ENCODE measurements at regions not wholly inside any gene's neighbourhood (a gene's known extent, or its start where the extent isn't known, plus 50 kb on each side); places are given as distances from the start of the nearest gene placed in this dataset.

DNA sequence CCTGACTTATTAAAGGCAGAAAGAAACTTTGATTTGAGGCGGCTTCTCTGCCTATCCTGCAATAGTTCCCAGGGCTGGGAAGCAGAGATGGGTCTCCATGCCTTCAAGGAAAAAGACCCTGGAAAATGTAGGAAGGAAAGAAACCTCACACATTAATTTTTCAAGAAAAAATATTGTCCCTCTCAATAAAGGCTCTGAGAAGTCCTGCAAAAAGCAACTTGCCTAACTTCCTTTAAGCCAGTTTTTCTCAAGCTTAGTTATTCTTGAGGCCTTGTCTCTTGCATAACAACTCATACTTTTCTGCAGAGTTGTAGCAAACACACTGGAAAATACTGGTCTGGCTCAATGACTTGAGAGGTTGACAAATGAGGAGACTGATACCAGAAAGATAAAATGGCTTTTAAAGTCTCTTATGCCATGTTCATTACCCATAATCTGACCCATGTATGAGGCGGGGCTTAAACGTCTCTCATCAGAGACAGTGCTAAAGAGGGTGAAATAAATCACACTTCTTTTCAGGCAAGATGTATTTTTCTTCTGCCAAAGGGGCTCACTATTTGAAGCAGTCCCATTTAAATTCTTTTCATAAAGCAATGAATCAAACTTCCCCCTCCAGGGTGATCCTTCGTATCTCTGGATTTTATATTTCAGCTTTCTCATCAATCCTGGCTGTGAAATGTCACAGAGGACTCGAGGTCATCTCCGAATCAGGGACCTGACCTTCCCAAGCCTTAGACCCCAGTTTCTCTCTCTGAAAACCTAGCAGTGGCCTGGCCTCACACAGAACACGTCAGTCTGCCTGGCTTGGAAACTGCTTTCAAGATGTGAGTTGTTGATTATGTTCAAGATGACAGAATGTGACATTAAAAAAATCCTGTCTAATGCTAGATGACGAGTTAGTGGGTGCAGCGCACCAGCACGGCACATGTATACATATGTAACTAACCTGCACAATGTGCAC lies 82.3 kb upstream of the KCNG1 start:
- POLR2A ChIA-PET = no interaction called here
- Histone ChIP-seq H2AFZ (ENCODE audit: low read depth) (no peak overlapping the region), H3K9ac (no peak overlapping the region), H3K4me3 (ENCODE audit: low read depth in 2 of 2, low read length in 1 of 2) (no peak overlapping the region), H4K20me1 (ENCODE audit: insufficient read depth) (no peaks in the 10 kb centered on the region), H3K36me3 (replicated peaks in 1 of 2; ENCODE audit: control insufficient read depth in 1 of 2, insufficient read depth in 2 of 2, low read length in 1 of 2) (no peaks in the 10 kb centered on the region), H3F3A (replicated peaks; ENCODE audit: insufficient read depth) (no peaks in the 10 kb centered on the region), H3K27me3 (ENCODE audit: insufficient read depth) (peaks cover 10% of the 10 kb centered on the region; the same call in 1 of the 2 replicates), H3K4me2 (no peak overlapping the region), H3K79me2 (ENCODE audit: insufficient read depth) (no peaks in the 10 kb centered on the region), H3K9me3 (no peaks in the 10 kb centered on the region), H3K27ac (ENCODE audit: low read depth in 2 of 2, low read length in 1 of 2) (no peak overlapping the region), H3K9me2 (no peaks in the 10 kb centered on the region), H3K4me1 (ENCODE audit: control insufficient read depth in 1 of 2, insufficient read depth in 2 of 2, low read depth in 1 of 2, low read length in 1 of 2) (peaks cover 0 to 4% of the 10 kb centered on the region in 2 experiments; a peak in 1 of 4 replicates)
- 53% methylated on average over 10 of the region's 10 CpGs for WGBS (ENCODE audit: low lambda C conversion rate)
- TF ChIP-seq GABPA (IDR thresholded peaks at IDR 0.05; ENCODE audit: low read depth) (no peak), MEF2A (IDR thresholded peaks at IDR 0.05; ENCODE audit: borderline replicate concordance, low read depth) (no peak), ELF1 (IDR thresholded peaks at IDR 0.05) (no peak), NFIC (IDR thresholded peaks at IDR 0.05; ENCODE audit: borderline replicate concordance) (no peak), FOXJ3 (CRISPR knock-in tag; IDR thresholded peaks at IDR 0.05) (no peak)
- CTCF ChIA-PET = interaction anchor here (1.3 kb wide), 1 partner anchor 11 kb away, joined by 3 read pairs; no protein-coding TSS in a partner anchor
- DNase-seq = no peak

DNA sequence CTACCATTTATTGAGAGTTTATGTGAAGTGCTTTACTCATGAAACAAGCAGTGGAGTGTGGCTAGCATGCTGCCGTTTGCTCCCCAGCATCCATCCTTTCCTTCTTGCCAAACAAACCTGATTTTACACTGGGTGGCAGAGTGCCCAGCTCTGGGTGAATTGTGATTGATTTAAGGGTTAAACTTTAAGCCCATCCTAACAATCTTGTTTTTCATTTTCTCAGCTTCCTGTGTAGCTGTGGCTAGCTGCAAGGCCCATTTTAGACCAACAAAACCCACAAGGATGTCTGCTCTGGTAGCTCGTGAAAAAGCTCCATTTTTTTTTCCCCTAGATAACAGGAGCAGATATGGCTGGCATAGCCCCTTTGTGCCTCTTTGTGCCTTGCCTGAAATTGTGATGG lies 77.7 kb upstream of the KCNG1 start:
- Histone ChIP-seq H3K79me2 (ENCODE audit: insufficient read depth) (no peaks in the 10 kb centered on the region), H3K4me3 (ENCODE audit: low read depth in 2 of 2, low read length in 1 of 2) (no peak overlapping the region), H3K9me3 (no peaks in the 10 kb centered on the region), H4K20me1 (ENCODE audit: insufficient read depth) (no peaks in the 10 kb centered on the region), H3K36me3 (replicated peaks in 1 of 2; ENCODE audit: control insufficient read depth in 1 of 2, insufficient read depth in 2 of 2, low read length in 1 of 2) (no peaks in the 10 kb centered on the region), H3K4me1 (ENCODE audit: control insufficient read depth in 1 of 2, insufficient read depth in 2 of 2, low read depth in 1 of 2, low read length in 1 of 2) (peaks cover 0 to 12% of the 10 kb centered on the region in 2 experiments; a peak in 1 of 4 replicates), H3K9me2 (no peaks in the 10 kb centered on the region), H3F3A (replicated peaks; ENCODE audit: insufficient read depth) (no peaks in the 10 kb centered on the region), H3K9ac (no peak overlapping the region), H2AFZ (ENCODE audit: low read depth) (no peak overlapping the region), H3K27me3 (ENCODE audit: insufficient read depth) (no peaks in the 10 kb centered on the region; the same call in 1 of the 2 replicates), H3K4me2 (no peak overlapping the region), H3K27ac (ENCODE audit: low read depth in 2 of 2, low read length in 1 of 2) (no peak overlapping the region)
- WGBS (ENCODE audit: low lambda C conversion rate) = 43% methylated on average over 2 of the region's 2 CpGs
- CTCF ChIA-PET = interaction anchor here (1.1 to 1.3 kb wide), 3 partner anchors 9 to 85 kb away, joined by 3 to 6 read pairs (median 3); no protein-coding TSS in a partner anchor
- POLR2A ChIA-PET = no interaction called here
- DNase-seq = no peak
- no peak for TF ChIP-seq EZH2phosphoT487 (IDR thresholded peaks at IDR 0.05; ENCODE audit: borderline replicate concordance, low read depth)
- TF ChIP-seq ELF1 (IDR thresholded peaks at IDR 0.05) = no peak
- no peak for TF ChIP-seq FOXM1 (IDR thresholded peaks at IDR 0.05; ENCODE audit: low read depth)
- no peak for TF ChIP-seq TAF1 (IDR thresholded peaks at IDR 0.05; ENCODE audit: borderline replicate concordance, low read depth, low read length)
- TF ChIP-seq, protein P1, sequence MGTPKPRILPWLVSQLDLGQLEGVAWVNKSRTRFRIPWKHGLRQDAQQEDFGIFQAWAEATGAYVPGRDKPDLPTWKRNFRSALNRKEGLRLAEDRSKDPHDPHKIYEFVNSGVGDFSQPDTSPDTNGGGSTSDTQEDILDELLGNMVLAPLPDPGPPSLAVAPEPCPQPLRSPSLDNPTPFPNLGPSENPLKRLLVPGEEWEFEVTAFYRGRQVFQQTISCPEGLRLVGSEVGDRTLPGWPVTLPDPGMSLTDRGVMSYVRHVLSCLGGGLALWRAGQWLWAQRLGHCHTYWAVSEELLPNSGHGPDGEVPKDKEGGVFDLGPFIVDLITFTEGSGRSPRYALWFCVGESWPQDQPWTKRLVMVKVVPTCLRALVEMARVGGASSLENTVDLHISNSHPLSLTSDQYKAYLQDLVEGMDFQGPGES (IDR thresholded peaks at IDR 0.05; ENCODE audit: low read depth, low read length) = no peak
- TF ChIP-seq GATA2 (CRISPR knock-in tag; IDR thresholded peaks at IDR 0.05) = no peak
- TF ChIP-seq, protein P2, sequence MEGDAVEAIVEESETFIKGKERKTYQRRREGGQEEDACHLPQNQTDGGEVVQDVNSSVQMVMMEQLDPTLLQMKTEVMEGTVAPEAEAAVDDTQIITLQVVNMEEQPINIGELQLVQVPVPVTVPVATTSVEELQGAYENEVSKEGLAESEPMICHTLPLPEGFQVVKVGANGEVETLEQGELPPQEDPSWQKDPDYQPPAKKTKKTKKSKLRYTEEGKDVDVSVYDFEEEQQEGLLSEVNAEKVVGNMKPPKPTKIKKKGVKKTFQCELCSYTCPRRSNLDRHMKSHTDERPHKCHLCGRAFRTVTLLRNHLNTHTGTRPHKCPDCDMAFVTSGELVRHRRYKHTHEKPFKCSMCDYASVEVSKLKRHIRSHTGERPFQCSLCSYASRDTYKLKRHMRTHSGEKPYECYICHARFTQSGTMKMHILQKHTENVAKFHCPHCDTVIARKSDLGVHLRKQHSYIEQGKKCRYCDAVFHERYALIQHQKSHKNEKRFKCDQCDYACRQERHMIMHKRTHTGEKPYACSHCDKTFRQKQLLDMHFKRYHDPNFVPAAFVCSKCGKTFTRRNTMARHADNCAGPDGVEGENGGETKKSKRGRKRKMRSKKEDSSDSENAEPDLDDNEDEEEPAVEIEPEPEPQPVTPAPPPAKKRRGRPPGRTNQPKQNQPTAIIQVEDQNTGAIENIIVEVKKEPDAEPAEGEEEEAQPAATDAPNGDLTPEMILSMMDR (IDR thresholded peaks at IDR 0.05) = no peak
- TF ChIP-seq RCOR1 (IDR thresholded peaks at IDR 0.05; ENCODE audit: low read length) = no peak
- TF ChIP-seq, protein P3, sequence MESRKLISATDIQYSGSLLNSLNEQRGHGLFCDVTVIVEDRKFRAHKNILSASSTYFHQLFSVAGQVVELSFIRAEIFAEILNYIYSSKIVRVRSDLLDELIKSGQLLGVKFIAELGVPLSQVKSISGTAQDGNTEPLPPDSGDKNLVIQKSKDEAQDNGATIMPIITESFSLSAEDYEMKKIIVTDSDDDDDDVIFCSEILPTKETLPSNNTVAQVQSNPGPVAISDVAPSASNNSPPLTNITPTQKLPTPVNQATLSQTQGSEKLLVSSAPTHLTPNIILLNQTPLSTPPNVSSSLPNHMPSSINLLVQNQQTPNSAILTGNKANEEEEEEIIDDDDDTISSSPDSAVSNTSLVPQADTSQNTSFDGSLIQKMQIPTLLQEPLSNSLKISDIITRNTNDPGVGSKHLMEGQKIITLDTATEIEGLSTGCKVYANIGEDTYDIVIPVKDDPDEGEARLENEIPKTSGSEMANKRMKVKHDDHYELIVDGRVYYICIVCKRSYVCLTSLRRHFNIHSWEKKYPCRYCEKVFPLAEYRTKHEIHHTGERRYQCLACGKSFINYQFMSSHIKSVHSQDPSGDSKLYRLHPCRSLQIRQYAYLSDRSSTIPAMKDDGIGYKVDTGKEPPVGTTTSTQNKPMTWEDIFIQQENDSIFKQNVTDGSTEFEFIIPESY (IDR thresholded peaks at IDR 0.05; ENCODE audit: borderline replicate concordance, low read depth) = no peak
- TF ChIP-seq POLR2AphosphoS5 (IDR thresholded peaks at IDR 0.05; ENCODE audit: low read depth, low read length) = no peak
- TF ChIP-seq SMC3 (IDR thresholded peaks at IDR 0.05; ENCODE audit: low read depth, low read length) = no peak
- TF ChIP-seq, protein P4, sequence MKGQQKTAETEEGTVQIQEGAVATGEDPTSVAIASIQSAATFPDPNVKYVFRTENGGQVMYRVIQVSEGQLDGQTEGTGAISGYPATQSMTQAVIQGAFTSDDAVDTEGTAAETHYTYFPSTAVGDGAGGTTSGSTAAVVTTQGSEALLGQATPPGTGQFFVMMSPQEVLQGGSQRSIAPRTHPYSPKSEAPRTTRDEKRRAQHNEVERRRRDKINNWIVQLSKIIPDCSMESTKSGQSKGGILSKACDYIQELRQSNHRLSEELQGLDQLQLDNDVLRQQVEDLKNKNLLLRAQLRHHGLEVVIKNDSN (IDR thresholded peaks at IDR 0.05; ENCODE audit: borderline replicate concordance, low read depth) = no peak
- no peak for TF ChIP-seq NFIC (IDR thresholded peaks at IDR 0.05; ENCODE audit: borderline replicate concordance)
- TF ChIP-seq YY1 (IDR thresholded peaks at IDR 0.05; ENCODE audit: low read depth) = no peak
- no peak for TF ChIP-seq FOXJ3 (CRISPR knock-in tag; IDR thresholded peaks at IDR 0.05)
- no peak for TF ChIP-seq MEF2A (IDR thresholded peaks at IDR 0.05; ENCODE audit: borderline replicate concordance, low read depth)
- TF ChIP-seq TEAD4 (IDR thresholded peaks at IDR 0.05; ENCODE audit: borderline replicate concordance, insufficient read depth) = no peak
- TF ChIP-seq RAD21 (IDR thresholded peaks at IDR 0.05; ENCODE audit: low read length) = no peak
- no peak for TF ChIP-seq FOSL2 (IDR thresholded peaks at IDR 0.05; ENCODE audit: borderline replicate concordance, low read depth)
- TF ChIP-seq, protein P5, sequence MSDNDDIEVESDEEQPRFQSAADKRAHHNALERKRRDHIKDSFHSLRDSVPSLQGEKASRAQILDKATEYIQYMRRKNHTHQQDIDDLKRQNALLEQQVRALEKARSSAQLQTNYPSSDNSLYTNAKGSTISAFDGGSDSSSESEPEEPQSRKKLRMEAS (IDR thresholded peaks at IDR 0.05; ENCODE audit: low read depth) = no peak

All from SK-N-SH (cell line).